Astrocyte of the hippocampus (primary cell): ENCODE measurements at regions not wholly inside any gene's neighbourhood (a gene's known extent, or its start where the extent isn't known, plus 50 kb on each side); places are given as distances from the start of the nearest gene placed in this dataset.
A peak's percentile ranks its signal among the peaks of the same experiment; 100 is the strongest.
"Not testable (repeated sequence)": the region's sequence is repeated elsewhere in the genome, so short reads cannot be mapped to it uniquely, and the experiment has no call there.

Experiments
- DNase-seq: peaks from one replicate; pipeline ENCODE4 v3.0.0; 2011; ENCODE audit warnings: low read depth, low spot score

- DNase-seq: no peak
Measured at GRCh38 chr4:64737026-64737853, 328.0 kb upstream of the TECRL start.

- DNase-seq: no peak
Measured at GRCh38 chr4:64729561-64729960, 320.3 kb upstream of the TECRL start.

GRCh38 chr4:64727960-64728359, 318.7 kb upstream of the TECRL start:
- no peak for DNase-seq

- DNase-seq: not testable (repeated sequence)
Measured at GRCh38 chr4:64727391-64727790, 318.1 kb upstream of the TECRL start.

GRCh38 chr4:64724689-64725088, 315.4 kb upstream of the TECRL start:
- DNase-seq: no peak

GRCh38 chr4:64721106-64721505, 311.9 kb upstream of the TECRL start:
- no peak for DNase-seq

- peak; percentile 39 for DNase-seq
Measured at GRCh38 chr4:64718091-64718490, 308.8 kb upstream of the TECRL start.

- DNase-seq: no peak
Measured at GRCh38 chr4:64715741-64716140, 306.5 kb upstream of the TECRL start.

- DNase-seq: peak; percentile 53
Measured at GRCh38 chr4:64713256-64713840, 304.1 kb upstream of the TECRL start.

GRCh38 chr4:64712590-64712989, 303.3 kb upstream of the TECRL start:
- no peak for DNase-seq

- no peak for DNase-seq
Measured at GRCh38 chr4:64705989-64706388, 296.7 kb upstream of the TECRL start.

- DNase-seq: no peak
Measured at GRCh38 chr4:64698171-64698570, 288.9 kb upstream of the TECRL start.

GRCh38 chr4:64682946-64683345, 273.7 kb upstream of the TECRL start:
- DNase-seq: no peak

GRCh38 chr4:64682481-64682880, 273.2 kb upstream of the TECRL start:
- no peak for DNase-seq

- not testable (repeated sequence) for DNase-seq
Measured at GRCh38 chr4:64673121-64673520, 263.9 kb upstream of the TECRL start.

GRCh38 chr4:64670647-64671046, 261.4 kb upstream of the TECRL start:
- peak; percentile 9 for DNase-seq

GRCh38 chr4:64643841-64644240, 234.6 kb upstream of the TECRL start:
- DNase-seq: no peak

GRCh38 chr4:64642936-64643335, 233.7 kb upstream of the TECRL start:
- no peak for DNase-seq

GRCh38 chr4:64640402-64640801, 231.2 kb upstream of the TECRL start:
- DNase-seq: not testable (repeated sequence)

- DNase-seq: no peak
Measured at GRCh38 chr4:64625438-64625837, 216.2 kb upstream of the TECRL start.

- DNase-seq: peak; percentile 33
Measured at GRCh38 chr4:64617800-64618199, 208.6 kb upstream of the TECRL start.

- no peak for DNase-seq
Measured at GRCh38 chr4:64614276-64614675, 205.0 kb upstream of the TECRL start.

GRCh38 chr4:64613046-64613445, 203.8 kb upstream of the TECRL start:
- DNase-seq: no peak
